ENCODE measurements at regions not wholly inside any gene's neighbourhood (a gene's known extent, or its start where the extent isn't known, plus 50 kb on each side); places are given as distances from the start of the nearest gene placed in this dataset.

DNA sequence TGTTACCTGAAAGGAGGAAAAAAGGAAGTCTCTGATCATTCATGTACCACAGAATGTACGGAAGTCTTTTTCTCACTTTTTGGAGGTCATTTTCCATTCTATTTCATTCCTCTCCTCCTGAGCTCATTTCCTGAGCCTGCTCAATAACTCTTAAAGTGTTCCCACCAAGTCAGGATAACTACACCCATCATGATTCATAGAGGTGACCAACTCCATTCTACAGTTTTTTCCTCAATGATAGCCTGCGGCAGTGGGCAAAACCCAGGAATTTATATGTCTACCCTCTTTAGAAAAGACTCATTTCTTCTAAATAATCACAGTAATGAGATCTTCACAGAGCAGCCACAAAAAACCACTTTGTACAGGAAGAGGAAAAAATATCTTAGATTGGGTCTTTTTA lies 372.5 kb downstream of the RBM43 start:
- DNase-seq = no peak

- DNase-seq = no peak
Measured at GRCh38 chr2:150888337-150888736, 373.3 kb downstream of the RBM43 start.

DNA sequence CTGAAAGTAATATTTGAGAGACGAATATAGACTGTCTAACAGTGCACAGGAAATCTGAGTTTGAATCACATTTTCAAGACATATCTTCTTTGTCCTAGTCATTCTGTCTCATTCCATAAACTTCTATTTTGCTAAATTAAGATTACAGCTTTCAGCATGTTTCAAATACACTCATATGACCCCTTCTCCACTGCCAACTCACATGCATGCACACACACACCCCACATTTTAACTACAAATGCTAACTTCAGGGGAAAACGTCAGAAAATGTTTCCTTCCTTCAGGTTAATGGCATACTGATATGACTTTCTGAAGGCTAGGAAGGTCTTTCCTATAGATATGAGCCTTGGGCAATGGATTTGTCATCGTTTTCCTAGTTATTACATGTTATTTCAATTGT lies 373.7 kb downstream of the RBM43 start:
- no peak for DNase-seq

DNA sequence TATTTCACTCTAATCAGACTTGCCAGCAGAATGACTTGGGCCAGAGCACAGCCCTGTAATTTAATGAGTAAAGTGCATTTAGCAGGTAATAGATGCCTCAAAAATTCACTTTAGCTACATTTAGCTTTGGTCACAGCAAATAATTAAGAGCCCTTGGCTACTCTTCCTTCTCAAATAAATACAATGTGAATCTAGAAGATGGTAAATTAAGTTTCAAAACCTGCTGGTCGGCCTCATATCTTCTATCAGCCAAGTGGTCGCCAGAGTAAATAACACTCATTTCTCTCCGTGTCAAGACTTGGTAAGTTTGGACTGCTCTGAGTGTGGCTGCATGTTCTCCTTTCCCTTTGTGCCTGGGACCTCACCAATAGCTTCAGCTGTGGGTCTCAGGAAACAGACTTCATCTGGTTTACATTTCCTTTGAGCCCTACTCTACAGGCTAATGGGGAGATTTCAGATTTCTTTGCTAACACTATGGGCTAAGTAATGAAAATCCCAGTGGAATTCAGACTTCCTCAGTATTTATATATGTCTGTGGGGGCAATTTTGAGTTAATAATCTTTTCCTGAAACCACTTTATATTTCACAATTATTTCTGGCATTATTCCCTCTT lies 375.8 kb downstream of the RBM43 start:
- DNase-seq = no peak

DNA sequence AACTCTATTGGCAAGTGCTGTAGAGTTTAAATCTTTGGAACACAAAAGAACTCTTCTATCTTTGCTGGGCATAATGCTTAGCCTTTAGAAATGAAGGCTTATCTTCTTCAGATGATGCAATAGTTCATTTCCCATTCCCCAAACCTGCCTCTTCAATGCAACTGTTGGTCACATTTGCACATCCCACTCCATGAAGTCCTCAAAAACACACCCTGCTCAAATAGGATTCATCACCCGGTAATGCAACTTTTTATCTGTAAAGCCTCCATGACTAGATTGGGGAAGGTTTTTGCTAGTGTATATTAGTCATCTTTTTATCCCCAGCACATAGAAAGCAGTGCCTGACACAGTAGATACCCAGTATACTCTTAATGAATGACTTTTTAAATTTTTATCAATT lies 376.4 kb downstream of the RBM43 start:
- no peak for DNase-seq

DNA sequence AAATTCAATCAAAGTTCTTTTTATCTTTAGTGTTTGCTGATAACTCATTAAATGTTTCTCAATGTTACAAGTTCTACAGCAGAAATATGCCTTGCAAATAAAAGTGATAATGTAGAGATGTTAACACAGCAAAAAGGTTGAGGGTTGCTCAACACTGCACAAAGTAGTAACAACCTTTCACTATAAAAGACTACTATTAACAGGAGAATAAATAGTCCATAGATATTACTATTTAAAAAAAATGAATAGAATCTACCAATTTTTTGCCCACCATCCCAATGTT lies 378.1 kb downstream of the RBM43 start:
- DNase-seq = no peak

GRCh38 chr2:150882751-150883612 lies 378.7 kb downstream of the RBM43 start:
- DNase-seq = no peak

DNA sequence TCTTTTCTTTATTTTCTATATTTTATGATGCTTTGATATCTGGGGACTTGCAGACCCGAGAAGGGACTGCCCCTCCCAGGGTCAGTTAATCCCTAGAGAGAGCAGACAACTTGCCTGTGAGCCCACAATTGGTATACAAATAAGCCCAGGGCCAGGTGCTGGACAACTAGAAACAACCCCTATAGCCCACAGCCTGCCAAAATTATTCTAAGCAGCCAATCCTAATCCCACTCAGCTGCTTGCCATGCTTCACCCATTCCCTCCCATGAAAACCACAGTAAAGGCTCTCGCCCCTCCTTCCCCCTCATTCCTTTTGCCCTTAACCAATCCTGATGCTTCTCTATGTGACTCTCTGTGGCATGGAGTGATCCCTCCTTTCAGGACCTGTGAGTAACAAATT lies 380.7 kb downstream of the RBM43 start:
- no peak for DNase-seq

GRCh38 chr2:150878356-150878755 lies 383.3 kb downstream of the RBM43 start:
- DNase-seq = no peak

GRCh38 chr2:150876251-150876950 lies 385.3 kb downstream of the RBM43 start:
- DNase-seq = no peak

- no peak for DNase-seq
Measured at GRCh38 chr2:150873396-150873772, 385.9 kb upstream of the RND3 start.

GRCh38 chr2:150872756-150873395 lies 385.4 kb upstream of the RND3 start:
- no peak for DNase-seq

DNA sequence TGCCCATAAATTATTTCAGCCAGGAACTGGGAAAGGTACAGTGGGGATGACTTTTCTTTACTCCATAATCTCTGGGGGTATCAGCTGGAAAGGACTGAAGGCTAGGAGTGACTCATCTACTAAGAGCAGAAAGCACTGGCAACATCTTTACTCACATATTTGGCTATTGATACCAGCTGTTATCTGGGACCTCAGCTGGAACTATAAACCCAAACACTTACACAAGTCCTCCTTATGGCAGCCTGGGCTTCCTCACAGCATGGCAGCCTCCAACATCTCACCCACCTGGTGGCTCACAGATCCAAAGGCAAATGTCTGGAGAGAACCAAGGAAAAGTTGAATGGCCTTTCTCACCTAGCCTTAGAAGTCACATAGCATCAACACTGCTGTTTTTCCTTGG lies 379.0 kb upstream of the RND3 start:
- no peak for DNase-seq

GRCh38 chr2:150863691-150864090 lies 376.2 kb upstream of the RND3 start:
- no peak for DNase-seq

DNA sequence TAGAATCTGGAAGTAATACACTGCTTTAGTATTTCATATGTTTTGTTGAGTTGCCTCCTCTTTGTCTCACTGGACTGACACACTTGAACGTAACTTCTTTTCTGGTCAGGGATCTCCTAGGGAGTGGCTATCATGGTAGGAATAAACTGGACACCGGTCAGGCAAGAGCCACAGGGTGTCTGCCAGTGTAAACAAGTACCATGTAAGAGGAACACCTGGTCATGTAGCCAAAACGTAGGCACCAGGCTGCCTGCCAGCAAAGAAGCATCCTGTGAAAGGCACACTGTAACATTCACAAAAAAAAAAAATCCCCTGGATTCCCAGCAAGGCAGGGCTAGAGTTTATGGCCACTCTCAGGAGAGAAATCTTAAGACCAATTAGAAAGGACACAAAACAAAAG lies 372.8 kb upstream of the RND3 start:
- no peak for DNase-seq

- no peak for DNase-seq
Measured at GRCh38 chr2:150859877-150860276, 372.4 kb upstream of the RND3 start.

GRCh38 chr2:150859162-150859561 lies 371.7 kb upstream of the RND3 start:
- DNase-seq = no peak

DNA sequence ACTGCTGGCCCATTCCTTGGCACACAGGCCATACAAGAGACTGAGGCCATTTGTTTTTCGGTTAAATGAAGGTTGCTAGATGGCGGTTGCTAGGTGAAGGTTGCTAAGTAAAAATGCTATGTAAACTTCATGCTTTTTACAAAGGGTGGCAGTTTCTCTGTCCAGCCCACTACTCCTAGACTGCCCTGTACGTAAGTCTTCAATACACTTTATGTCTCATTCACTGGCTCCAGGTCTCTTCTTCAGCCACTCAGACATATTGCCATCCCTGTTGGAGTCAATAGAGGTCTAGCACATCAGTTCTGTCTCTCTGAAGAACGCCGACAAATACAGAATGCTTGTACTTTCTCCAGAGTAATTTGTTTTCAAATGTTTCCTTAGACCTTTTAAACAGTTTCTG lies 370.9 kb upstream of the RND3 start:
- no peak for DNase-seq

GRCh38 chr2:150856596-150857281 lies 369.3 kb upstream of the RND3 start:
- DNase-seq = no peak

- DNase-seq = no peak
Measured at GRCh38 chr2:150853263-150853662, 365.8 kb upstream of the RND3 start.

DNA sequence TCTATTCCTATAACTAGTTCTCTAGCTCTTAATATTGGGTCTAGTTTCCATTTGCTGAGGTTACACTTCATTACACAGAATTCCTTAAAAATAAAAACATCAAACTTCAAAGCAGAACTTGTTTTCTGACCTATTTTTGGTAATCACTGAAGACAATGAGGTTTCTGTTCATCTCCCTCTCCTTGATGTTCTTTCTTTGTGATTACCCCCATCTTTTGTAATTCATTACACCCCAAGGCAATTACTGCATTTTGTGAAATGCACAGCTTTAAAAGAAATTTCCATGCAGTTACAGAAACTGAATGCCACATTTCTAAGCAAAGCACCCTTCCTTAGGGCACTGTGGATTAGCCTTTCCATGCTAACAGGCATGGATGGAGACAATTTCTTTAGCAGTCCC lies 363.2 kb upstream of the RND3 start:
- DNase-seq = no peak

DNA sequence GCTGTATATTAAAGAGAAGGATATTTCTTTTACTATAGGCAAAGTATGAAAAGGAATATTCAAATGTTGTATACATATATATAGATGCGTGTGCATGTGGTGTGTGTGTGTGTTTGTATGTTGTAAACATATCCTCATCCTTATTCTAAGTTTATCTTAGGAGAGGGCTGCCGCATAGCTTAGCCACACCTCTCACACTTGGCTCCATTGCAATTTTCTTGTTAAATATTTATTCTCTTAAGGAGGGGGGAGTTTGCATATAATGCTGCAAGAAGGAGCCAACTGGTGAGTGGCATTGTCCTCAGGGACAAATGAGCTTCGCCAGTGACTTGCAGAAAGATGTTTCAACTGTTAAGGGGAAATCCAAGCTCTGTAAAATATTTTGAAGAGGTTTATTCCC lies 360.1 kb upstream of the RND3 start:
- no peak for DNase-seq

GRCh38 chr2:150846691-150847090 lies 359.2 kb upstream of the RND3 start:
- no peak for DNase-seq

All from activated gamma-delta T cell (primary cell).